OCI-LY3 (cell line): ENCODE measurements at regions not wholly inside any gene's neighbourhood (a gene's known extent, or its start where the extent isn't known, plus 50 kb on each side); places are given as distances from the start of the nearest gene placed in this dataset.

Experiments
- H2AFZ ChIP-seq: fragments of 200-600, 300-600 bp; shearing (Covaris generic); 2 replicates; pipeline ENCODE4 v1.6.0; 2014; ENCODE audit warnings: antibody characterized with exemption, low read depth, low read length
- H3K27ac ChIP-seq: fragments of 200-600, 300-600 bp; sonication (generic); 2 replicates; pipeline ENCODE4 v1.5.1; 2014; ENCODE audit warnings: mild to moderate bottlenecking, low read length, moderate library complexity, mixed read lengths
- H3K27me3 ChIP-seq: fragments of 200-600, 300-600 bp; sonication (generic); 2 replicates; pipeline ENCODE4 v1.6.1; 2014; ENCODE audit warnings: low read depth, low read length, mixed read lengths
- H3K36me3 ChIP-seq: fragments of 200-600, 300-600 bp; sonication (generic); replicated peaks from 2 replicates; pipeline ENCODE3; 2014; ENCODE audit warnings: low read depth, low read length, mixed read lengths
- H3K4me1 ChIP-seq: fragments of 300-600, 200-600 bp; sonication (generic); 2 replicates; pipeline ENCODE4 v1.6.1; 2014; ENCODE audit warnings: low read length, mixed read lengths
- H3K4me2 ChIP-seq: fragments of 200-600, 300-600 bp; sonication (generic); 2 replicates; pipeline ENCODE4 v1.6.1; 2014; ENCODE audit warnings: low read length, mixed read lengths
- H3K4me3 ChIP-seq: fragments of 300-600, 200-600 bp; sonication (generic); 2 replicates; pipeline ENCODE4 v1.5.1; 2014; ENCODE audit warnings: antibody characterized with exemption, mild to moderate bottlenecking, low read length, moderate library complexity
- H3K79me2 ChIP-seq: fragments of 300-600, 200-600 bp; shearing (Covaris generic); 2 replicates; pipeline ENCODE4 v1.6.1; 2014; ENCODE audit warnings: mild to moderate bottlenecking, low read length, mixed read lengths
- H3K9ac ChIP-seq: fragments of 300-600, 200-600 bp; shearing (Covaris generic); 2 replicates; pipeline ENCODE4 v1.6.0; 2014; ENCODE audit warnings: mild to moderate bottlenecking, low read length, moderate library complexity
- H3K9me3 ChIP-seq: fragments of 200-600, 300-600 bp; shearing (Covaris generic); 2 replicates; pipeline ENCODE4 v1.6.1; 2014; ENCODE audit warnings: low read length, mixed read lengths; ENCODE audit not compliant: insufficient read depth
- H4K20me1 ChIP-seq: fragments of 200-600, 300-600 bp; sonication (generic); 2 replicates; pipeline ENCODE4 v1.6.1; 2016; ENCODE audit warnings: low read length, mixed read lengths; ENCODE audit not compliant: insufficient read depth
- CTCF ChIP-seq: fragments of 200-600, 300-600 bp; sonication (generic); IDR thresholded peaks from 2 replicates; pipeline ENCODE4 v1.5.1; 2014; ENCODE audit warnings: antibody characterized with exemption, low read length, low read depth
- EZH2phosphoT487 ChIP-seq: fragments of 200-600 bp; shearing (Covaris generic); IDR thresholded peaks from 2 replicates; pipeline ENCODE4 v1.6.1; 2018; ENCODE audit warnings: antibody characterized with exemption, mixed run types, low read depth

- no peaks in the 10 kb centered on the region for H4K20me1 ChIP-seq
Measured at GRCh38 chr4:170230242-170230641, 140.5 kb upstream of the AADAT start.

GRCh38 chr4:170229006-170229405 lies 139.2 kb upstream of the AADAT start:
- Histone ChIP-seq H3K27me3 (no peaks in the 10 kb centered on the region), H3K79me2 (no peaks in the 10 kb centered on the region), H4K20me1 (no peaks in the 10 kb centered on the region), H3K4me2 (no peak overlapping the region), H3K27ac (no peak overlapping the region), H3K4me1 (peaks cover 24% of the 10 kb centered on the region), H2AFZ (no peak overlapping the region), H3K9ac (no peak overlapping the region), H3K4me3 (no peak overlapping the region), H3K9me3 (0 out of 2 replicates have a peak, but pooled peaks cover 10% of the 10 kb centered on the region), H3K36me3 (peaks cover 11% of the 10 kb centered on the region)
- no peak for TF ChIP-seq EZH2phosphoT487
- no peak for TF ChIP-seq CTCF

More at GRCh38 chr4:170230242-170230641, 140.5 kb upstream of the AADAT start:
- no peak for TF ChIP-seq EZH2phosphoT487
- no peak for TF ChIP-seq CTCF
- Histone ChIP-seq H3K36me3 (peaks cover 11% of the 10 kb centered on the region), H3K27ac (no peak overlapping the region), H3K27me3 (no peaks in the 10 kb centered on the region), H3K79me2 (no peaks in the 10 kb centered on the region), H3K4me1 (peaks cover 32% of the 10 kb centered on the region), H3K4me2 (no peak overlapping the region), H3K9ac (no peak overlapping the region), H3K4me3 (no peak overlapping the region), H2AFZ (no peak overlapping the region), H3K9me3 (0 out of 2 replicates have a peak, but pooled peaks cover 10% of the 10 kb centered on the region)

GRCh38 chr4:170227928-170228327 lies 138.2 kb upstream of the AADAT start:
- H2AFZ ChIP-seq: no peak overlapping the region
- TF ChIP-seq CTCF: no peak
- no peak for TF ChIP-seq EZH2phosphoT487
- peaks cover 19% of the 10 kb centered on the region for H3K4me1 ChIP-seq
- H3K9me3 ChIP-seq: 0 out of 2 replicates have a peak, but pooled peaks cover 15% of the 10 kb centered on the region
- H3K27ac ChIP-seq: no peak overlapping the region
- H3K27me3 ChIP-seq: no peaks in the 10 kb centered on the region
- no peak overlapping the region for H3K4me3 ChIP-seq
- no peak overlapping the region for H3K9ac ChIP-seq
- no peaks in the 10 kb centered on the region for H3K79me2 ChIP-seq
- H3K36me3 ChIP-seq: peaks cover 10% of the 10 kb centered on the region
- no peaks in the 10 kb centered on the region for H4K20me1 ChIP-seq
- H3K4me2 ChIP-seq: no peak overlapping the region

- no peak overlapping the region for H3K4me2 ChIP-seq
- no peaks in the 10 kb centered on the region for H3K79me2 ChIP-seq
- no peak overlapping the region for H3K27ac ChIP-seq
- H3K9me3 ChIP-seq: peaks cover 15% of the 10 kb centered on the region
- 0 out of 2 replicates have a peak overlapping the region, but pooled peaks have one; percentile 21 for H2AFZ ChIP-seq
- H3K4me1 ChIP-seq: peaks cover 13% of the 10 kb centered on the region
- H3K4me3 ChIP-seq: no peak overlapping the region
- peaks cover 9% of the 10 kb centered on the region for H3K36me3 ChIP-seq
- H4K20me1 ChIP-seq: no peaks in the 10 kb centered on the region
- no peaks in the 10 kb centered on the region for H3K27me3 ChIP-seq
- TF ChIP-seq EZH2phosphoT487: no peak
- TF ChIP-seq CTCF: no peak
- no peak overlapping the region for H3K9ac ChIP-seq
Measured at GRCh38 chr4:170226288-170226687, 136.5 kb upstream of the AADAT start.
